SK-N-SH (cell line): ENCODE measurements at regions not wholly inside any gene's neighbourhood (a gene's known extent, or its start where the extent isn't known, plus 50 kb on each side); places are given as distances from the start of the nearest gene placed in this dataset.

Experiments
- CTCF ChIA-PET: fragments of 300-600, 350-600 bp; formaldehyde crosslinking; extraction: SDS; loops from one replicate; lab custom pipeline; 2021; lab: Yijun Ruan, JAX
- POLR2A ChIA-PET: fragments of 350-600 bp; sonication (Branson Sonifier 250); formaldehyde crosslinking; extraction: SDS; loops from one replicate; lab custom pipeline; 2020; ENCODE audit warnings: antibody characterized with exemption, inconsistent platforms; lab: Yijun Ruan, JAX
- DNase-seq: peaks from one replicate; pipeline ENCODE4 v3.0.0; 2012
- H2AFZ ChIP-seq: fragments of 200-600 bp; sonication (generic); 2 replicates; pipeline ENCODE4 v1.8.1; 2016; ENCODE audit warnings: antibody characterized with exemption, mild to moderate bottlenecking, low read depth
- H3F3A ChIP-seq: fragments of 200-600 bp; sonication (generic); replicated peaks from 2 replicates; pipeline ENCODE3; 2016; ENCODE audit warnings: antibody characterized with exemption, mild to moderate bottlenecking; ENCODE audit not compliant: insufficient read depth
- H3K27ac ChIP-seq, 2 experiments: fragments of 200-500 bp in 1 of 2; fragments of 200-600 bp in 1 of 2; sonication (Bioruptor generic) in 1 of 2; sonication (generic), shearing (Covaris generic) in 1 of 2; 2 replicates each; pipeline versions ENCODE4 v1.5.1 to v1.6.1; 2014 to 2016; ENCODE audit warnings: low read depth in 2 of 2, inconsistent platforms in 1 of 2, low read length in 1 of 2, mild to moderate bottlenecking in 1 of 2, mixed read lengths in 1 of 2
- H3K27me3 ChIP-seq: fragments of 200-600 bp; sonication (generic), shearing (Covaris generic); 2 replicates; pipeline ENCODE4 v1.6.1; 2016; ENCODE audit warnings: mixed run types; ENCODE audit not compliant: insufficient read depth
- H3K36me3 ChIP-seq, 2 experiments: fragments of 200-500 bp in 1 of 2; fragments of 200-600 bp in 1 of 2; sonication (Bioruptor generic) in 1 of 2; sonication (generic) in 1 of 2; replicated peaks in 1 of 2; 2 replicates each; pipeline versions ENCODE3 to v1.5.1; 2014 to 2016; ENCODE audit warnings: low read length in 1 of 2, mild to moderate bottlenecking in 1 of 2; ENCODE audit not compliant: insufficient read depth in 2 of 2, control insufficient read depth in 1 of 2
- H3K4me1 ChIP-seq, 2 experiments: fragments of 200-500 bp in 1 of 2; fragments of 200-600 bp in 1 of 2; sonication (Bioruptor generic) in 1 of 2; sonication (generic), shearing (Covaris generic) in 1 of 2; 2 replicates each; pipeline versions ENCODE4 v1.5.1 to v1.6.1; 2014 to 2016; ENCODE audit warnings: low read depth in 1 of 2, low read length in 1 of 2, mixed run types in 1 of 2; ENCODE audit not compliant: insufficient read depth in 2 of 2, control insufficient read depth in 1 of 2
- H3K4me2 ChIP-seq: fragments of 200-600 bp; sonication (generic), shearing (Covaris generic); 2 replicates; pipeline ENCODE4 v1.6.1; 2017; ENCODE audit warnings: mixed run types
- H3K4me3 ChIP-seq, 2 experiments: fragments of 200-500 bp in 1 of 2; fragments of 200-600 bp in 1 of 2; sonication (Bioruptor generic) in 1 of 2; sonication (generic), shearing (Covaris generic) in 1 of 2; 2 replicates each; pipeline versions ENCODE4 v1.5.1 to v1.8.1; 2014 to 2016; ENCODE audit warnings: low read depth in 2 of 2, inconsistent platforms in 1 of 2, low read length in 1 of 2, mild to moderate bottlenecking in 1 of 2, mixed read lengths in 1 of 2, moderate library complexity in 1 of 2
- H3K79me2 ChIP-seq: fragments of 200-600 bp; sonication (generic); 2 replicates; pipeline ENCODE4 v1.8.1; 2017; ENCODE audit warnings: mild to moderate bottlenecking; ENCODE audit not compliant: insufficient read depth
- H3K9ac ChIP-seq: fragments of 200-600 bp; sonication (generic); 2 replicates; pipeline ENCODE4 v1.6.1; 2017; ENCODE audit warnings: mixed run types
- H3K9me2 ChIP-seq: fragments of 200-600 bp; sonication (generic); 2 replicates; pipeline ENCODE4 v1.6.1; 2017; ENCODE audit warnings: mixed run types
- H3K9me3 ChIP-seq: fragments of 200-600 bp; sonication (generic); 2 replicates; pipeline ENCODE4 v1.6.1; 2017; ENCODE audit warnings: mixed run types, mild to moderate bottlenecking, moderate library complexity
- H4K20me1 ChIP-seq: fragments of 200-600 bp; sonication (generic); 2 replicates; pipeline ENCODE4 v1.6.1; 2017; ENCODE audit warnings: mild to moderate bottlenecking, mixed run types; ENCODE audit not compliant: insufficient read depth
- ELF1 ChIP-seq: IDR thresholded peaks from 2 replicates; pipeline ENCODE4 v1.4.0; 2012
- EZH2phosphoT487 ChIP-seq: fragments of 200-600 bp; sonication (generic); IDR thresholded peaks from 2 replicates; pipeline ENCODE4 v1.6.1; 2017; ENCODE audit warnings: low read depth, mixed run types, mild to moderate bottlenecking, antibody characterized with exemption, moderate library complexity, borderline replicate concordance
- FOSL2 ChIP-seq: IDR thresholded peaks from 2 replicates; pipeline ENCODE4 v1.4.0; 2012; ENCODE audit warnings: low read depth, mild to moderate bottlenecking, moderate library complexity, borderline replicate concordance
- FOXM1 ChIP-seq: IDR thresholded peaks from 2 replicates; pipeline ENCODE4 v1.4.0; 2012; ENCODE audit warnings: low read depth, mild to moderate bottlenecking
- GABPA ChIP-seq: IDR thresholded peaks from 2 replicates; pipeline ENCODE4 v1.4.0; 2012; ENCODE audit warnings: low read depth, mild to moderate bottlenecking
- GATA2 ChIP-seq: sonication (generic); formaldehyde crosslinking; IDR thresholded peaks from 2 replicates; pipeline ENCODE4 v1.5.0; 2020; ENCODE audit warnings: mild to moderate bottlenecking, missing genetic modification reagents
- NFIC ChIP-seq: IDR thresholded peaks from 2 replicates; pipeline ENCODE4 v1.4.0; 2012; ENCODE audit warnings: borderline replicate concordance
- NRF1 ChIP-seq: IDR thresholded peaks from 2 replicates; pipeline ENCODE4 v1.6.1; 2012; ENCODE audit warnings: low read depth, mild to moderate bottlenecking, low read length
- RCOR1 ChIP-seq: fragments of 150-350 bp; IDR thresholded peaks from 2 replicates; pipeline ENCODE4 v1.6.1; 2017; ENCODE audit warnings: antibody characterized with exemption, low read length
- RXRA ChIP-seq: IDR thresholded peaks from 2 replicates; pipeline ENCODE4 v1.4.0; 2012; ENCODE audit warnings: low read depth, mild to moderate bottlenecking, borderline replicate concordance
- SMC3 ChIP-seq: IDR thresholded peaks from 2 replicates; pipeline ENCODE4 v1.6.1; 2012; ENCODE audit warnings: low read depth, low read length, improper control_type of control experiment
- TAF1 ChIP-seq: IDR thresholded peaks from 2 replicates; pipeline ENCODE4 v1.6.1; 2012; ENCODE audit warnings: low read depth, mild to moderate bottlenecking, low read length, moderate library complexity, borderline replicate concordance
- TCF12 ChIP-seq: IDR thresholded peaks from 2 replicates; pipeline ENCODE4 v1.4.0; 2012
- TEAD4 ChIP-seq: IDR thresholded peaks from 2 replicates; pipeline ENCODE4 v1.4.0; 2012; ENCODE audit warnings: mild to moderate bottlenecking, borderline replicate concordance; ENCODE audit not compliant: insufficient read depth
- YY1 ChIP-seq: IDR thresholded peaks from 2 replicates; pipeline ENCODE4 v1.4.0; 2012; ENCODE audit warnings: low read depth, mild to moderate bottlenecking
- WGBS: methylation state at CpG from one replicate; pipeline ENCODE4 v1.1.6; 2017; ENCODE audit warnings: low lambda C conversion rate; 5-methylcytosine and 5-hydroxymethylcytosine counted together
- TF ChIP-seq, protein P1 (sequence below): IDR thresholded peaks from 2 replicates; pipeline ENCODE4; 2012
- TF ChIP-seq, protein P2 (sequence below): fragments of 150-350 bp; IDR thresholded peaks from 2 replicates; pipeline ENCODE4 v1.6.1; 2016; ENCODE audit warnings: mild to moderate bottlenecking, low read depth, low read length
- TF ChIP-seq, protein P3 (sequence below): IDR thresholded peaks from 2 replicates; pipeline ENCODE4 v1.4.0; 2012; ENCODE audit warnings: low read depth, borderline replicate concordance
- TF ChIP-seq, protein P4 (sequence below): fragments of 150-350 bp; IDR thresholded peaks from 2 replicates; pipeline ENCODE4 v1.6.1; 2017; ENCODE audit warnings: antibody characterized with exemption, low read length, low read depth, borderline replicate concordance

DNA sequence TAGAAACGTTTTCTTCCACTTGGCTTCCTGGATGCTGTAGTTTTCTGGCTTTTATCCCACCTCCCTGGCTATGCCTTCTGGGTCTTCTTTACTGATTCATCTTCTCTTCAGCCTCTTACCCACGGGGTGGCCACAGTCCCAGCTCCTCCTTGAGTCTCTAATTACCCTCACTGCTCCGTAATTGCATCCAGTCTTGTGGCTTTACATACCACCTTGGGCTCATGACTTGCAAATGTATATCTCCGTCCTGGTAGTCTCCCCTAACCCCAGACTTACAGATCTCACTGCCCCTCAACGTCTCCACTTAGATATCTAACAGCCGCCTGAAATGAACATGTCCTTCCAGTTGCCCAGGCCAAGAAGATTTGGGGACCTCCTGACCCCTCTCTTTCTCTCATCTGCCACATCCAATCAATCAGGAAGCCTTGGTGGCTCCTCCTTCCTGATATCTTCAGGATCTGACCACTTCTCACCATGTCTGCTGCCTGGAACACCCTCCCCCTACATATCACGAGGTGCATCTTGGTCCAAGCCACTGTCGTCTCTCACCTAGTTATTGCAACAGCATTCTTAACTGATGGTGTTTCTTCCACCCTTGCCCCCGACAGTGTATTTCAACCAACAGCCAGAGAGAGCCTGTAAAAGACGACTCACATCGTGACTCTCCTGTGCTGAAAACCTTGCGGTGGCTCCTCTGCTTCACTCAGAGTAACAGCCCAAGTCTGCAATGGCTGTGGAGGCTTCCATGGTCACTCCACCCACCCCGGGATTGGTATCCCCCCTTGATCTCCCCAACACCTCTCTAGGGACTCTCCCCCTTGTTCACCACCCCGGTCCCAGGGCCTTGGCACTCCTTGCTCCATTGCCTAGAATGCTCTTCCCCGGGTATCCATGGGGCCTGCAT is 219.0 kb upstream of the POU3F1 start:
- TF ChIP-seq, protein P1, sequence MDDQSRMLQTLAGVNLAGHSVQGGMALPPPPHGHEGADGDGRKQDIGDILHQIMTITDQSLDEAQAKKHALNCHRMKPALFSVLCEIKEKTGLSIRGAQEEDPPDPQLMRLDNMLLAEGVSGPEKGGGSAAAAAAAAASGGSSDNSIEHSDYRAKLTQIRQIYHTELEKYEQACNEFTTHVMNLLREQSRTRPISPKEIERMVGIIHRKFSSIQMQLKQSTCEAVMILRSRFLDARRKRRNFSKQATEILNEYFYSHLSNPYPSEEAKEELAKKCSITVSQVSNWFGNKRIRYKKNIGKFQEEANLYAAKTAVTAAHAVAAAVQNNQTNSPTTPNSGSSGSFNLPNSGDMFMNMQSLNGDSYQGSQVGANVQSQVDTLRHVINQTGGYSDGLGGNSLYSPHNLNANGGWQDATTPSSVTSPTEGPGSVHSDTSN: no peak
- TF ChIP-seq NRF1 (no peak), GATA2 (CRISPR knock-in tag) (no peak), TAF1 (no peak), ELF1 (no peak), RXRA (no peak), FOSL2 (no peak), RCOR1 (no peak), TCF12 (no peak), FOXM1 (no peak), YY1 (no peak), GABPA (no peak), TEAD4 (no peak), EZH2phosphoT487 (no peak), NFIC (no peak), SMC3 (no peak)
- TF ChIP-seq, protein P2, sequence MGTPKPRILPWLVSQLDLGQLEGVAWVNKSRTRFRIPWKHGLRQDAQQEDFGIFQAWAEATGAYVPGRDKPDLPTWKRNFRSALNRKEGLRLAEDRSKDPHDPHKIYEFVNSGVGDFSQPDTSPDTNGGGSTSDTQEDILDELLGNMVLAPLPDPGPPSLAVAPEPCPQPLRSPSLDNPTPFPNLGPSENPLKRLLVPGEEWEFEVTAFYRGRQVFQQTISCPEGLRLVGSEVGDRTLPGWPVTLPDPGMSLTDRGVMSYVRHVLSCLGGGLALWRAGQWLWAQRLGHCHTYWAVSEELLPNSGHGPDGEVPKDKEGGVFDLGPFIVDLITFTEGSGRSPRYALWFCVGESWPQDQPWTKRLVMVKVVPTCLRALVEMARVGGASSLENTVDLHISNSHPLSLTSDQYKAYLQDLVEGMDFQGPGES: no peak
- TF ChIP-seq, protein P3, sequence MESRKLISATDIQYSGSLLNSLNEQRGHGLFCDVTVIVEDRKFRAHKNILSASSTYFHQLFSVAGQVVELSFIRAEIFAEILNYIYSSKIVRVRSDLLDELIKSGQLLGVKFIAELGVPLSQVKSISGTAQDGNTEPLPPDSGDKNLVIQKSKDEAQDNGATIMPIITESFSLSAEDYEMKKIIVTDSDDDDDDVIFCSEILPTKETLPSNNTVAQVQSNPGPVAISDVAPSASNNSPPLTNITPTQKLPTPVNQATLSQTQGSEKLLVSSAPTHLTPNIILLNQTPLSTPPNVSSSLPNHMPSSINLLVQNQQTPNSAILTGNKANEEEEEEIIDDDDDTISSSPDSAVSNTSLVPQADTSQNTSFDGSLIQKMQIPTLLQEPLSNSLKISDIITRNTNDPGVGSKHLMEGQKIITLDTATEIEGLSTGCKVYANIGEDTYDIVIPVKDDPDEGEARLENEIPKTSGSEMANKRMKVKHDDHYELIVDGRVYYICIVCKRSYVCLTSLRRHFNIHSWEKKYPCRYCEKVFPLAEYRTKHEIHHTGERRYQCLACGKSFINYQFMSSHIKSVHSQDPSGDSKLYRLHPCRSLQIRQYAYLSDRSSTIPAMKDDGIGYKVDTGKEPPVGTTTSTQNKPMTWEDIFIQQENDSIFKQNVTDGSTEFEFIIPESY: no peak
- TF ChIP-seq, protein P4, sequence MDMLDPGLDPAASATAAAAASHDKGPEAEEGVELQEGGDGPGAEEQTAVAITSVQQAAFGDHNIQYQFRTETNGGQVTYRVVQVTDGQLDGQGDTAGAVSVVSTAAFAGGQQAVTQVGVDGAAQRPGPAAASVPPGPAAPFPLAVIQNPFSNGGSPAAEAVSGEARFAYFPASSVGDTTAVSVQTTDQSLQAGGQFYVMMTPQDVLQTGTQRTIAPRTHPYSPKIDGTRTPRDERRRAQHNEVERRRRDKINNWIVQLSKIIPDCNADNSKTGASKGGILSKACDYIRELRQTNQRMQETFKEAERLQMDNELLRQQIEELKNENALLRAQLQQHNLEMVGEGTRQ: no peak
- DNase-seq: no peak
- H3K4me1 ChIP-seq: no peaks in the 10 kb centered on the region
- no peak overlapping the region for H3K9ac ChIP-seq
- no peak overlapping the region for H3K4me2 ChIP-seq
- H3K27ac ChIP-seq: no peak overlapping the region
- H3K79me2 ChIP-seq: no peaks in the 10 kb centered on the region
- H2AFZ ChIP-seq: no peak overlapping the region
- no peaks in the 10 kb centered on the region for H3K9me2 ChIP-seq
- 18% methylated on average over 15 of the region's 15 CpGs for WGBS
- H3K27me3 ChIP-seq: peaks cover 9% of the 10 kb centered on the region; the same call in 1 of the 2 replicates
- ChIA-PET CTCF (no interaction called here), POLR2A (no interaction called here)
- H4K20me1 ChIP-seq: no peaks in the 10 kb centered on the region
- no peak overlapping the region for H3K4me3 ChIP-seq
- H3K36me3 ChIP-seq: no peaks in the 10 kb centered on the region
- no peaks in the 10 kb centered on the region for H3F3A ChIP-seq
- no peaks in the 10 kb centered on the region for H3K9me3 ChIP-seq
